ENCODE measurements at regions not wholly inside any gene's neighbourhood (a gene's known extent, or its start where the extent isn't known, plus 50 kb on each side); places are given as distances from the start of the nearest gene placed in this dataset.

DNA sequence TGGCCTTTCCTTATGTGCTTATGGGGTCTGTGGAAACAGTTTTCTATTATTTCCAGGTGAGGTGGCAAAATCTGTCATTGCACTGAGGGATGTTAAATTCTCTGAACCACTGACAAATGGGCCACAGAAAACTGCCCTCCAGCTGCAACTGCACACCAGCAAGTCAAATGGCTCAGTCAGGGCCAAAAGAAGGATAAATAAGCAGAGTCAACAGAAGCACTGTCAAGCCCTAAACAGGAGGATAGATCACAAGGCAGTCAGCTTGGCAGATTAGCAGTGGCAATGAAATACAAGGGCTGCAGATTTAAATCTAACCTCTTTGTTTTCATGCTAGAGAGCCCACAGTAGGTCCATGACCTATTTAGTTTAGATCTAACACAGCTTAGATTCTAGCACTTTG is 435.6 kb downstream of the ETS1 start:
- TF ChIP-seq CTCF (IDR thresholded peaks at IDR 0.05) (no peak), TAF1 (IDR thresholded peaks at IDR 0.05; ENCODE audit: borderline replicate concordance, low read depth, low read length) (no peak)

Measured in SK-N-SH (cell line).